ENCODE measurements at regions not wholly inside any gene's neighbourhood (a gene's known extent, or its start where the extent isn't known, plus 50 kb on each side); places are given as distances from the start of the nearest gene placed in this dataset.

GRCh38 chr13:106373304-106373988 lies 162.0 kb downstream of the EFNB2 start:
- TF ChIP-seq POLR2A (IDR thresholded peaks at IDR 0.05), result no peak
- TF ChIP-seq, protein P1, sequence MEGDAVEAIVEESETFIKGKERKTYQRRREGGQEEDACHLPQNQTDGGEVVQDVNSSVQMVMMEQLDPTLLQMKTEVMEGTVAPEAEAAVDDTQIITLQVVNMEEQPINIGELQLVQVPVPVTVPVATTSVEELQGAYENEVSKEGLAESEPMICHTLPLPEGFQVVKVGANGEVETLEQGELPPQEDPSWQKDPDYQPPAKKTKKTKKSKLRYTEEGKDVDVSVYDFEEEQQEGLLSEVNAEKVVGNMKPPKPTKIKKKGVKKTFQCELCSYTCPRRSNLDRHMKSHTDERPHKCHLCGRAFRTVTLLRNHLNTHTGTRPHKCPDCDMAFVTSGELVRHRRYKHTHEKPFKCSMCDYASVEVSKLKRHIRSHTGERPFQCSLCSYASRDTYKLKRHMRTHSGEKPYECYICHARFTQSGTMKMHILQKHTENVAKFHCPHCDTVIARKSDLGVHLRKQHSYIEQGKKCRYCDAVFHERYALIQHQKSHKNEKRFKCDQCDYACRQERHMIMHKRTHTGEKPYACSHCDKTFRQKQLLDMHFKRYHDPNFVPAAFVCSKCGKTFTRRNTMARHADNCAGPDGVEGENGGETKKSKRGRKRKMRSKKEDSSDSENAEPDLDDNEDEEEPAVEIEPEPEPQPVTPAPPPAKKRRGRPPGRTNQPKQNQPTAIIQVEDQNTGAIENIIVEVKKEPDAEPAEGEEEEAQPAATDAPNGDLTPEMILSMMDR (IDR thresholded peaks at IDR 0.05), result no peak
- Histone ChIP-seq H3K4me1 (no peaks in the 10 kb centered on the region), H3K36me3 (ENCODE audit: low read depth, missing control alignments) (no peaks in the 10 kb centered on the region), H3K27me3 (no peaks in the 10 kb centered on the region), H3K4me3 (no peak overlapping the region), H3K27ac (no peak overlapping the region), H3K9me3 (no peaks in the 10 kb centered on the region)
- intact Hi-C loops (cut with DNase I; ENCODE audit: low total_unique reads), result no loop called here
- no peak for DNase-seq
- WGBS, 2 donors, result 62 to 67% methylated on average over 7 of the region's 7 CpGs

DNA sequence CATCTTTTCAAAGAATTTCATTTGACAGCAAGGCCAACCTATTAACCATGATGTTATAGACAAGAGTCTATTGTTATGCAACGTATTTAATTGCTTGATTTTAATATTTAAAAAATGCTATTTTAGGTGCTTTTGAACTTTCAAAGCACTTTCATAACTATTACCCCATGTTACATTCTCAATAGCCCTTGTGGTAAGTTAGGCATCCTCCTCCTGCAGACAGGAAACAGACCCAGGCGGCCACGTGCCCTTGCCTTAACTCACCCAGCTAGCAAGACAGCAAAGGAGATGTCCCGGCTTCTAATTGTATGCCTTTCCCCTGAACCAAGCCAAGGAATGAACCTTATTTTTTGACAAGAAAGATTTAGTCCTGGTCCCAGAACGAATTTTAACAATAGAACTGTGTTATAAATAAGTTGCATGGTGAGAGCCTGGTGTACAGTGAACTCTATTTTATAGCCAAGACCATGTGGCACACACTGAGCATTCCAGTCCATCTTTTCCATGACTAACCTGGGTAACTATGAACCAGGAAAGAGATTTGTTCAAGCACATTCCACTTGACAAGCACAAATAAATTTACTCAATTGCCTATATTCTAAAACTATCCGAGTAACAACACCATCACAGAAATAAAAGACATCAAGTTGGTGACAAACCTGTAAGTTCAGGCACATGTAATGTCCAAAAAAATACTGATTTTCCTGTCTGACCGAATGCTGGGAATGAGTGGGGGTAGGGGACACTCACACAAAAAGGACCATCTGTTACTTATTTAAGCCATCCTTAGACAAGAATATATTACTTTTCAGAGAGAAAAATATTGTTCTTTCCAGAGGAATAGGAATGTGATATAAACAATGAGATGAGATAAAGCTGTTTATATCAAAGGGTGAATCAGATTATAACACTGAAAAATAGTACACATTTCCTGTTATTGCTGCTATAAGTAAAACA lies 163.0 kb downstream of the EFNB2 start:
- WGBS, 2 donors, result 69 to 77% methylated on average over 7 of the region's 7 CpGs
- no peak overlapping the region for H3K27ac ChIP-seq

DNA sequence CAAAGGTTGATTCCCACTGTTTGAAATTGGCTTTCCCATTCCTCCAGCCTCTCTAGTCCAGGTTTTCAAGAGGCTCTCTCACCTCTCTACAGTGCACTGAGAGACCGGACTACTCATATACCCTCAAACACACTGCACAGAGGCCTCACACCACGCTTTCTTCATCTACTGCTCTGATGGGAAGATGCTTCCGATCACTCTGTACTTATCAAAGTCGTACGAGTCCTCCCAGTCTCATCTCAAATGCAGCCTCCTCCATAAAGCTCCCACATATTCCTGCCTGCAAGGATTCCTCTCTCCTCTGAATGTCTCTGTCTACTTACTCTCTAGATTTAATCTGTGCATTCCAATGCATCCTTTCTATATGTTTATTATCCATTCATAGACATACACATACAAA lies 164.4 kb downstream of the EFNB2 start:
- intact Hi-C loops (cut with DNase I; ENCODE audit: low total_unique reads), result no loop called here
- H3K9me3 ChIP-seq, result no peaks in the 10 kb centered on the region
- TF ChIP-seq, protein P1 (IDR thresholded peaks at IDR 0.05), result no peak
- no peak for TF ChIP-seq POLR2A (IDR thresholded peaks at IDR 0.05)
- no peak for DNase-seq
- H3K36me3 ChIP-seq (ENCODE audit: low read depth, missing control alignments), result no peaks in the 10 kb centered on the region
- 79 to 86% methylated on average over 5 of the region's 5 CpGs for WGBS, 2 donors
- H3K4me3 ChIP-seq, result no peak overlapping the region
- H3K4me1 ChIP-seq, result no peaks in the 10 kb centered on the region
- no peak overlapping the region for H3K27ac ChIP-seq
- no peaks in the 10 kb centered on the region for H3K27me3 ChIP-seq

More for the DNA sequence above, 163.0 kb downstream of the EFNB2 start:
- intact Hi-C loops (cut with DNase I; ENCODE audit: low total_unique reads), result no loop called here
- no peaks in the 10 kb centered on the region for H3K27me3 ChIP-seq
- no peaks in the 10 kb centered on the region for H3K9me3 ChIP-seq
- TF ChIP-seq, protein P1 (IDR thresholded peaks at IDR 0.05), result no peak
- TF ChIP-seq POLR2A (IDR thresholded peaks at IDR 0.05), result no peak
- H3K36me3 ChIP-seq (ENCODE audit: low read depth, missing control alignments), result no peaks in the 10 kb centered on the region
- no peaks in the 10 kb centered on the region for H3K4me1 ChIP-seq
- DNase-seq, result no peak
- no peak overlapping the region for H3K4me3 ChIP-seq

DNA sequence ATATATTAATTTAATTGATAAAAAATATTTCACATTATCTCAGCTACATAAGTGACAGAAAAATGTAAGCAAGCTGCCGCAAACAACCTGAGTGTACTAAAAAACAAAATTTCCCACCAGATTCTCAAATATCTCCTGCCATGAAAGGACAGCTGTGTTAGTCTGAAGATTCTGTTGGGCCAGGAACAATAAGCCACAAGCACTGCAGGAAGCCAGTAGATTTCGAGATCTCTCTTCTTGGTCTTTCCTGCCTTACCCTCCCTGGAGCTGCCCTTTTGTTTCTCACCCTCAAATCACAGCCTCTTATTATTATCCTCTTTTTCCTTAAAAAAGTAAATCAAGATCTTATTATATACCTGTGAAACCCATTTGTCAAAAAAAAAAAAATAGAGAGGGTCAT lies 165.6 kb downstream of the EFNB2 start:
- Histone ChIP-seq H3K36me3 (ENCODE audit: low read depth, missing control alignments) (no peaks in the 10 kb centered on the region), H3K9me3 (no peaks in the 10 kb centered on the region), H3K4me1 (no peaks in the 10 kb centered on the region), H3K27ac (no peak overlapping the region), H3K27me3 (no peaks in the 10 kb centered on the region), H3K4me3 (no peak overlapping the region)
- intact Hi-C loops (cut with DNase I; ENCODE audit: low total_unique reads), result no loop called here
- WGBS, 2 donors, result 91 to 95% methylated on average over 2 of the region's 2 CpGs
- no peak for TF ChIP-seq POLR2A (IDR thresholded peaks at IDR 0.05)
- TF ChIP-seq, protein P1 (IDR thresholded peaks at IDR 0.05), result no peak
- DNase-seq, result no peak
